NCI-H2196 treated with DMSO at 0.1 percent for 48 hours (cell line): ENCODE measurements at regions not wholly inside any gene's neighbourhood (a gene's known extent, or its start where the extent isn't known, plus 50 kb on each side); places are given as distances from the start of the nearest gene placed in this dataset.

Source experiments
- DNase-seq: peaks from one replicate; lab custom pipeline; 2025; ENCODE audit not compliant: unreplicated experiment; lab: John Stamatoyannopoulos, UW

GRCh38 chr3:30113906-30114305 is 492.5 kb upstream of the TGFBR2 start:
- no peak for DNase-seq

- no peak for DNase-seq
These were observed 491.5 kb upstream of the TGFBR2 start for GRCh38 chr3:30114918-30115317.

GRCh38 chr3:30122359-30122758 is 484.0 kb upstream of the TGFBR2 start:
- no peak for DNase-seq

GRCh38 chr3:30123224-30123623 is 483.2 kb upstream of the TGFBR2 start:
- no peak for DNase-seq

- no peak for DNase-seq
These were observed 482.6 kb upstream of the TGFBR2 start for GRCh38 chr3:30123755-30124154.

GRCh38 chr3:30124435-30125370 is 481.7 kb upstream of the TGFBR2 start:
- DNase-seq: no peak

- no peak for DNase-seq
These were observed 476.6 kb upstream of the TGFBR2 start for GRCh38 chr3:30129765-30130164.

- no peak for DNase-seq
These were observed 476.0 kb upstream of the TGFBR2 start for GRCh38 chr3:30130391-30130790.

- no peak for DNase-seq
These were observed 475.2 kb upstream of the TGFBR2 start for GRCh38 chr3:30131191-30131590.

GRCh38 chr3:30135190-30135589 is 471.2 kb upstream of the TGFBR2 start:
- no peak for DNase-seq

- no peak for DNase-seq
These were observed 467.1 kb upstream of the TGFBR2 start for GRCh38 chr3:30139283-30139682.

- no peak for DNase-seq
These were observed 465.9 kb upstream of the TGFBR2 start for GRCh38 chr3:30140356-30141075.

- no peak for DNase-seq
These were observed 465.2 kb upstream of the TGFBR2 start for GRCh38 chr3:30141178-30141581.

GRCh38 chr3:30141927-30142326 is 464.5 kb upstream of the TGFBR2 start:
- DNase-seq: no peak

- DNase-seq: no peak
These were observed 463.5 kb upstream of the TGFBR2 start for GRCh38 chr3:30142946-30143345.

- no peak for DNase-seq
These were observed 461.1 kb upstream of the TGFBR2 start for GRCh38 chr3:30145281-30145680.

GRCh38 chr3:30146978-30147377 is 459.4 kb upstream of the TGFBR2 start:
- DNase-seq: no peak

- DNase-seq: no peak
These were observed 451.5 kb upstream of the TGFBR2 start for GRCh38 chr3:30154853-30155252.

- DNase-seq: no peak
These were observed 450.6 kb upstream of the TGFBR2 start for GRCh38 chr3:30155755-30156154.

- DNase-seq: no peak
These were observed 449.6 kb upstream of the TGFBR2 start for GRCh38 chr3:30156586-30157498.

- DNase-seq: no peak
These were observed 445.0 kb upstream of the TGFBR2 start for GRCh38 chr3:30161375-30161774.
